IMR-90 (cell line): ENCODE measurements at regions not wholly inside any gene's neighbourhood (a gene's known extent, or its start where the extent isn't known, plus 50 kb on each side); places are given as distances from the start of the nearest gene placed in this dataset.

Source experiments
- ATAC-seq: fragments of 200-7000 bp; cut with Tn5 transposase; 2 replicates; pipeline ENCODE4 v1.9.1; 2020; ENCODE audit warnings: low read depth, mild to moderate bottlenecking, moderate library complexity
- BruUV-seq: library from RNA; stranded (reverse); fragments of 400-500 nt; replicated peaks from 2 replicates; lab custom pipeline; 2021; lab: Mats Ljungman, UMichigan
- CTCF ChIA-PET: fragments of 300-600 bp; formaldehyde crosslinking; extraction: SDS; loops from one replicate; lab custom pipeline; 2021; ENCODE audit warnings: antibody characterized with exemption; lab: Yijun Ruan, JAX
- POLR2A ChIA-PET: fragments of 300-600 bp; sonication (Branson Sonifier 250); formaldehyde crosslinking; loops from one replicate; lab custom pipeline; 2022; ENCODE audit warnings: antibody characterized with exemption; ENCODE audit not compliant: unreplicated experiment; lab: Charles Lee
- DNase-seq: peaks from one replicate; pipeline ENCODE4 v3.0.0; 2013
- H2AFZ ChIP-seq: replicated peaks from 2 replicates; pipeline ENCODE3; 2013; ENCODE audit warnings: low read length, mild to moderate bottlenecking; ENCODE audit not compliant: poor library complexity
- H2AK5ac ChIP-seq: 2 replicates; pipeline ENCODE4 v1.6.1; 2013; ENCODE audit warnings: low read depth, low read length, inconsistent platforms
- H2AK9ac ChIP-seq: replicated peaks from 2 replicates; pipeline ENCODE3; 2013; ENCODE audit warnings: mild to moderate bottlenecking, low read depth, low read length, moderate library complexity; ENCODE audit not compliant: poor library complexity
- H2BK120ac ChIP-seq: 2 replicates; pipeline ENCODE4 v1.6.1; 2013; ENCODE audit warnings: low read depth, low read length, inconsistent platforms
- H2BK15ac ChIP-seq: 3 replicates; pipeline ENCODE4 v1.6.1; 2013; ENCODE audit warnings: low read depth, low read length, inconsistent platforms
- H2BK20ac ChIP-seq: 2 replicates; pipeline ENCODE4 v1.6.1; 2013; ENCODE audit warnings: low read depth, mild to moderate bottlenecking, inconsistent platforms, low read length, moderate library complexity
- H2BK5ac ChIP-seq: 2 replicates; pipeline ENCODE4 v1.6.1; 2013; ENCODE audit warnings: mild to moderate bottlenecking, low read depth, low read length, inconsistent platforms; ENCODE audit not compliant: poor library complexity, severe bottlenecking
- H3K14ac ChIP-seq: replicated peaks from 2 replicates; pipeline ENCODE4 v1.6.1; 2013; ENCODE audit warnings: low read depth, low read length, inconsistent platforms
- H3K18ac ChIP-seq: 2 replicates; pipeline ENCODE4 v1.6.1; 2013; ENCODE audit warnings: low read depth, low read length, control low read depth
- H3K23ac ChIP-seq: 2 replicates; pipeline ENCODE4 v1.6.1; 2013; ENCODE audit warnings: low read depth, low read length, inconsistent platforms
- H3K27ac ChIP-seq: 2 replicates; pipeline ENCODE4 v1.5.1; 2013; ENCODE audit warnings: mild to moderate bottlenecking, control low read depth, low read length; ENCODE audit not compliant: insufficient read depth
- H3K27me3 ChIP-seq: 2 replicates; pipeline ENCODE4 v1.6.1; 2013; ENCODE audit warnings: low read length; ENCODE audit not compliant: control insufficient read depth, insufficient read depth
- H3K36me3 ChIP-seq: 2 replicates; pipeline ENCODE4 v1.6.1; 2013; ENCODE audit warnings: low read length, mixed read lengths; ENCODE audit not compliant: control insufficient read depth, insufficient read depth
- H3K4ac ChIP-seq: 2 replicates; pipeline ENCODE4 v1.6.1; 2013; ENCODE audit warnings: low read depth, low read length, inconsistent platforms
- H3K4me1 ChIP-seq: 2 replicates; pipeline ENCODE4 v1.6.1; 2013; ENCODE audit warnings: low read length, mixed read lengths; ENCODE audit not compliant: control insufficient read depth, insufficient read depth
- H3K4me2 ChIP-seq: 2 replicates; pipeline ENCODE4 v1.6.1; 2013; ENCODE audit warnings: low read depth, mild to moderate bottlenecking, control low read depth, low read length, moderate library complexity
- H3K4me3 ChIP-seq: 2 replicates; pipeline ENCODE4 v1.5.1; 2013; ENCODE audit warnings: low read depth, mild to moderate bottlenecking, control low read depth, low read length, moderate library complexity; ENCODE audit not compliant: insufficient read depth
- H3K56ac ChIP-seq: 2 replicates; pipeline ENCODE4 v1.6.1; 2013; ENCODE audit warnings: low read length, inconsistent platforms; ENCODE audit not compliant: insufficient read depth; ENCODE audit errors: extremely low read depth
- H3K79me1 ChIP-seq, 2 experiments: 2 replicates each; pipeline ENCODE4 v1.6.1; 2013; ENCODE audit warnings: low read length in 2 of 2, inconsistent platforms in 1 of 2, low read depth in 1 of 2
- H3K9ac ChIP-seq: 2 replicates; pipeline ENCODE4 v1.6.1; 2013; ENCODE audit warnings: low read depth, low read length, control low read depth
- H3K9me1 ChIP-seq: 2 replicates; pipeline ENCODE4 v1.6.1; 2013; ENCODE audit warnings: low read length, inconsistent platforms; ENCODE audit not compliant: insufficient read depth
- H3K9me3 ChIP-seq: 2 replicates; pipeline ENCODE4 v1.6.1; 2013; ENCODE audit warnings: low read length; ENCODE audit not compliant: control insufficient read depth, insufficient read depth
- H4K20me1 ChIP-seq: 2 replicates; pipeline ENCODE4 v1.6.1; 2013; ENCODE audit warnings: low read length, inconsistent platforms; ENCODE audit not compliant: insufficient read depth
- H4K5ac ChIP-seq: 2 replicates; pipeline ENCODE4 v1.6.1; 2013; ENCODE audit warnings: mild to moderate bottlenecking, low read depth, low read length, control low read depth
- H4K8ac ChIP-seq, 2 experiments: 2 replicates each; pipeline ENCODE4 v1.6.1; 2013; ENCODE audit warnings: low read depth in 2 of 2, low read length in 2 of 2, control low read depth in 1 of 2, inconsistent platforms in 1 of 2
- H4K91ac ChIP-seq: 2 replicates; pipeline ENCODE4 v1.6.1; 2013; ENCODE audit warnings: low read depth, low read length, inconsistent platforms; ENCODE audit not compliant: insufficient read depth
- ELK1 ChIP-seq: fragments of 150-350 bp; IDR thresholded peaks from 2 replicates; pipeline ENCODE4 v1.6.1; 2016; ENCODE audit warnings: low read depth, mild to moderate bottlenecking, low read length, moderate library complexity, borderline replicate concordance
- RCOR1 ChIP-seq: IDR thresholded peaks from 2 replicates; pipeline ENCODE4 v1.6.1; 2012; ENCODE audit warnings: mild to moderate bottlenecking, low read length, improper control_type of control experiment; ENCODE audit not compliant: insufficient replicate concordance
- WGBS, 2 experiments: methylation state at CpG; one replicate each; pipeline versions ENCODE4 v1.1.5 to v1.1.7; 2013; ENCODE audit warnings: missing lambda C conversion rate in 2 of 2; ENCODE audit not compliant: insufficient read length in 1 of 2; ENCODE audit errors: extremely low coverage in 2 of 2; 5-methylcytosine and 5-hydroxymethylcytosine counted together
- dilution Hi-C: fragments of 300-500 bp; cut with HindIII; formaldehyde crosslinking; loops from one replicate; pipeline ENCODE4 v1.14.3; 2018; ENCODE audit warnings: low sequenced_read_pairs; ENCODE audit not compliant: unreplicated experiment
- in situ Hi-C: fragments of 300-500 bp; cut with MboI; formaldehyde crosslinking; loops from 3 replicates; pipeline ENCODE4 v1.14.3; 2019; ENCODE audit warnings: low sequenced_read_pairs, inconsistent platforms, mixed read lengths
- intact Hi-C: fragments of 100-400 bp; cut with micrococcal nuclease; formaldehyde crosslinking; loops from 2 replicates; pipeline ENCODE4 v1.10.0; 2022

- Histone ChIP-seq H4K5ac (no peak overlapping the region), H3K36me3 (no peaks in the 10 kb centered on the region), H3K4me2 (no peak overlapping the region), H4K20me1 (no peaks in the 10 kb centered on the region), H3K27ac (no peak overlapping the region), H4K91ac (no peak overlapping the region), H3K14ac (no peak overlapping the region), H3K18ac (no peak overlapping the region), H3K27me3 (no peaks in the 10 kb centered on the region), H3K79me1 (no peaks in the 10 kb centered on the region), H3K56ac (no peak overlapping the region), H3K4ac (no peak overlapping the region), H2BK15ac (no peak overlapping the region), H2BK120ac (no peak overlapping the region), H3K9ac (no peak overlapping the region), H3K9me1 (no peaks in the 10 kb centered on the region), H3K4me1 (no peaks in the 10 kb centered on the region), H4K8ac (no peak overlapping the region), H3K9me3 (peaks cover 5% of the 10 kb centered on the region; the same call in 1 of the 2 replicates), H2BK20ac (no peak overlapping the region), H2AK5ac (no peak overlapping the region), H2BK5ac (no peak overlapping the region), H3K23ac (no peak overlapping the region), H3K4me3 (no peak overlapping the region), H2AFZ (no peak overlapping the region), H2AK9ac (no peak overlapping the region)
- no CpG with 5 or more reads among the region's 1 CpG for whole genome bisulfite sequencing, 2 experiments
- TF ChIP-seq ELK1 (no peak), RCOR1 (no peak)
- no peak for ATAC-seq
- BruUV-seq, result no TSS peak
- dilution Hi-C loops, result no loop called here
- CTCF ChIA-PET, result no interaction called here
- intact Hi-C loops, result no loop called here
- POLR2A ChIA-PET, result no interaction called here
- no peak for DNase-seq
- in situ Hi-C loops, result no loop called here
Measured at GRCh38 chr15:85954586-85954985, 125.1 kb upstream of the AGBL1 start.
